ENCODE measurements at regions not wholly inside any gene's neighbourhood (a gene's known extent, or its start where the extent isn't known, plus 50 kb on each side); places are given as distances from the start of the nearest gene placed in this dataset.

- ATAC-seq (ENCODE audit: low FRiP score in 2 of 2) (no peak), DNase-seq (no peak)
- 83 to 90% methylated on average over 5 to 9 of the region's 9 CpGs for WGBS, 2 donors
Observed at GRCh38 chr10:70998086-70998485, 109.7 kb upstream of the PCBD1 start.

GRCh38 chr10:71001470-71001869 lies 113.1 kb upstream of the PCBD1 start:
- no peak overlapping the region for H3K4me3 ChIP-seq
- no peaks in the 10 kb centered on the region for H3K9me3 ChIP-seq
- 67 to 100% methylated on average over 2 of the region's 2 CpGs for WGBS, 2 donors
- no peak for TF ChIP-seq EP300 (IDR thresholded peaks at IDR 0.05)
- no peak for TF ChIP-seq CTCF (IDR thresholded peaks at IDR 0.05)
- no peak for TF ChIP-seq POLR2A (IDR thresholded peaks at IDR 0.05)
- ATAC-seq (ENCODE audit: low FRiP score in 2 of 2): no peak
- no peaks in the 10 kb centered on the region for H3K4me1 ChIP-seq
- no peak for DNase-seq
- H3K27ac ChIP-seq: no peak overlapping the region
- H3K36me3 ChIP-seq: no peaks in the 10 kb centered on the region
- H3K27me3 ChIP-seq: no peaks in the 10 kb centered on the region

More at GRCh38 chr10:70998086-70998485, 109.7 kb upstream of the PCBD1 start:
- H3K36me3 ChIP-seq: no peaks in the 10 kb centered on the region
- no peaks in the 10 kb centered on the region for H3K9me3 ChIP-seq
- no peak for TF ChIP-seq EP300 (IDR thresholded peaks at IDR 0.05)
- TF ChIP-seq CTCF (IDR thresholded peaks at IDR 0.05): no peak
- TF ChIP-seq POLR2A (IDR thresholded peaks at IDR 0.05): no peak
- TF ChIP-seq POLR2AphosphoS5 (IDR thresholded peaks at IDR 0.05): no peak
- H3K4me3 ChIP-seq: no peak overlapping the region
- no peak overlapping the region for H3K27ac ChIP-seq
- no peaks in the 10 kb centered on the region for H3K27me3 ChIP-seq
- no peaks in the 10 kb centered on the region for H3K4me1 ChIP-seq

GRCh38 chr10:71004176-71005075 lies 116.1 kb upstream of the PCBD1 start:
- H3K9me3 ChIP-seq: no peaks in the 10 kb centered on the region
- no peaks in the 10 kb centered on the region for H3K36me3 ChIP-seq
- TF ChIP-seq EP300 (IDR thresholded peaks at IDR 0.05) (no peak), POLR2AphosphoS5 (IDR thresholded peaks at IDR 0.05) (no peak)
- no peak for ATAC-seq (ENCODE audit: low FRiP score in 2 of 2)
- WGBS, 2 donors: 83 to 90% methylated on average over 5 to 9 of the region's 9 CpGs
- no peaks in the 10 kb centered on the region for H3K4me1 ChIP-seq
- DNase-seq: no peak
- no peaks in the 10 kb centered on the region for H3K27me3 ChIP-seq
- H3K27ac ChIP-seq: no peak overlapping the region
- no peak overlapping the region for H3K4me3 ChIP-seq

- TF ChIP-seq POLR2AphosphoS5 (IDR thresholded peaks at IDR 0.05) (no peak), POLR2A (IDR thresholded peaks at IDR 0.05) (no peak), CTCF (IDR thresholded peaks at IDR 0.05) (no peak), EP300 (IDR thresholded peaks at IDR 0.05) (no peak)
- no peaks in the 10 kb centered on the region for H3K36me3 ChIP-seq
- no peak for DNase-seq
- no peak overlapping the region for H3K27ac ChIP-seq
- no peaks in the 10 kb centered on the region for H3K9me3 ChIP-seq
- H3K4me1 ChIP-seq: no peaks in the 10 kb centered on the region
- no peak overlapping the region for H3K4me3 ChIP-seq
- 68 to 73% methylated on average over 12 to 23 of the region's 23 CpGs for WGBS, 2 donors
- no peak for ATAC-seq (ENCODE audit: low FRiP score in 2 of 2)
- no peaks in the 10 kb centered on the region for H3K27me3 ChIP-seq
Observed at GRCh38 chr10:71005337-71006305, 117.3 kb upstream of the PCBD1 start.

GRCh38 chr10:71006506-71006905 lies 118.1 kb upstream of the PCBD1 start:
- no peak for ATAC-seq (ENCODE audit: low FRiP score in 2 of 2)
- Histone ChIP-seq H3K27ac (no peak overlapping the region), H3K27me3 (no peaks in the 10 kb centered on the region)

More at GRCh38 chr10:71006506-71006905, 118.1 kb upstream of the PCBD1 start:
- Histone ChIP-seq H3K4me1 (no peaks in the 10 kb centered on the region), H3K9me3 (no peaks in the 10 kb centered on the region), H3K4me3 (no peak overlapping the region), H3K36me3 (no peaks in the 10 kb centered on the region)
- 60 to 64% methylated on average over 2 to 4 of the region's 4 CpGs for WGBS, 2 donors
- TF ChIP-seq CTCF (IDR thresholded peaks at IDR 0.05) (no peak), EP300 (IDR thresholded peaks at IDR 0.05) (no peak), POLR2AphosphoS5 (IDR thresholded peaks at IDR 0.05) (no peak), POLR2A (IDR thresholded peaks at IDR 0.05) (no peak)
- DNase-seq: no peak

All from upper lobe of left lung (tissue), 6 donors.